Daoy (cell line): ENCODE measurements at regions not wholly inside any gene's neighbourhood (a gene's known extent, or its start where the extent isn't known, plus 50 kb on each side); places are given as distances from the start of the nearest gene placed in this dataset.
"Not testable (repeated sequence)": the region's sequence is repeated elsewhere in the genome, so short reads cannot be mapped to it uniquely, and the experiment has no call there.

ENCODE experiments used
- DNase-seq: peaks from one replicate; pipeline ENCODE4 v3.0.0-alpha.2; 2015; ENCODE audit warnings: low read depth

- DNase-seq: no peak
Measured at GRCh38 chr11:57047610-57048009, 58.9 kb downstream of the OR5AK2 start.

- DNase-seq: no peak
Measured at GRCh38 chr11:57049749-57050148, 61.0 kb downstream of the OR5AK2 start.

- no peak for DNase-seq
Measured at GRCh38 chr11:57054817-57055216, 66.1 kb downstream of the OR5AK2 start.

- no peak for DNase-seq
Measured at GRCh38 chr11:57055744-57056143, 67.0 kb downstream of the OR5AK2 start.

- no peak for DNase-seq
Measured at GRCh38 chr11:57056735-57057134, 68.0 kb downstream of the OR5AK2 start.

GRCh38 chr11:57057561-57057960 lies 68.8 kb downstream of the OR5AK2 start:
- no peak for DNase-seq

- DNase-seq: not testable (repeated sequence)
Measured at GRCh38 chr11:57062957-57063356, 74.2 kb downstream of the OR5AK2 start.

- no peak for DNase-seq
Measured at GRCh38 chr11:57069942-57070341, 81.2 kb downstream of the OR5AK2 start.

- DNase-seq: no peak
Measured at GRCh38 chr11:57071829-57072228, 83.1 kb downstream of the OR5AK2 start.

GRCh38 chr11:57072640-57073039 lies 83.9 kb downstream of the OR5AK2 start:
- no peak for DNase-seq

GRCh38 chr11:57073128-57073527 lies 84.4 kb downstream of the OR5AK2 start:
- DNase-seq: no peak

- no peak for DNase-seq
Measured at GRCh38 chr11:57081356-57081755, 92.6 kb downstream of the OR5AK2 start.

GRCh38 chr11:57082125-57082524 lies 93.4 kb downstream of the OR5AK2 start:
- no peak for DNase-seq

GRCh38 chr11:57083641-57084385 lies 95.1 kb downstream of the OR5AK2 start:
- DNase-seq: no peak

GRCh38 chr11:57085611-57086010 lies 96.1 kb upstream of the LRRC55 start:
- no peak for DNase-seq

- DNase-seq: no peak
Measured at GRCh38 chr11:57087991-57088390, 93.8 kb upstream of the LRRC55 start.

GRCh38 chr11:57092028-57092698 lies 89.6 kb upstream of the LRRC55 start:
- no peak for DNase-seq

- DNase-seq: no peak
Measured at GRCh38 chr11:57094181-57094935, 87.4 kb upstream of the LRRC55 start.

GRCh38 chr11:57095417-57095816 lies 86.3 kb upstream of the LRRC55 start:
- no peak for DNase-seq

- no peak for DNase-seq
Measured at GRCh38 chr11:57095896-57096295, 85.9 kb upstream of the LRRC55 start.

- DNase-seq: no peak
Measured at GRCh38 chr11:57097149-57097548, 84.6 kb upstream of the LRRC55 start.

- no peak for DNase-seq
Measured at GRCh38 chr11:57098191-57098590, 83.6 kb upstream of the LRRC55 start.
